MM.1S (cell line): ENCODE measurements at regions not wholly inside any gene's neighbourhood (a gene's known extent, or its start where the extent isn't known, plus 50 kb on each side); places are given as distances from the start of the nearest gene placed in this dataset.

Experiments used
- DNase-seq: peaks from one replicate; pipeline ENCODE4 v3.0.0-alpha.2; 2015
- H2AFZ ChIP-seq: fragments of 300-600 bp; sonication (generic); 2 replicates; pipeline ENCODE4 v1.6.0; 2016; ENCODE audit warnings: antibody characterized with exemption, low read length
- H3F3A ChIP-seq: fragments of 300-600 bp; sonication (generic); 2 replicates; pipeline ENCODE4 v1.6.1; 2016; ENCODE audit warnings: mild to moderate bottlenecking, antibody characterized with exemption, low read length, moderate library complexity, mixed read lengths; ENCODE audit not compliant: insufficient read depth
- H3K27ac ChIP-seq: fragments of 300-600 bp; sonication (generic); 2 replicates; pipeline ENCODE4 v1.5.1; 2016; ENCODE audit warnings: mild to moderate bottlenecking, low read length
- H3K27me3 ChIP-seq: fragments of 300-600 bp; sonication (generic); replicated peaks from 2 replicates; pipeline ENCODE4 v1.6.0; 2016; ENCODE audit warnings: low read length; ENCODE audit not compliant: insufficient read depth
- H3K36me3 ChIP-seq: fragments of 300-600 bp; sonication (generic); replicated peaks from 2 replicates; pipeline ENCODE4 v1.6.1; 2016; ENCODE audit warnings: mild to moderate bottlenecking, low read length, mixed read lengths; ENCODE audit not compliant: insufficient read depth
- H3K4me1 ChIP-seq: fragments of 300-600 bp; sonication (generic); 2 replicates; pipeline ENCODE4 v1.6.1; 2016; ENCODE audit warnings: low read length, mixed read lengths
- H3K4me2 ChIP-seq: fragments of 300-600 bp; sonication (generic); 2 replicates; pipeline ENCODE4 v1.6.0; 2016; ENCODE audit warnings: low read depth, low read length
- H3K4me3 ChIP-seq: fragments of 300-600 bp; sonication (generic); 2 replicates; pipeline ENCODE4 v1.5.1; 2016; ENCODE audit warnings: low read length, mixed read lengths
- H3K79me2 ChIP-seq: fragments of 300-600 bp; sonication (generic); 2 replicates; pipeline ENCODE4 v1.6.1; 2016; ENCODE audit warnings: mixed run types, low read length, mixed read lengths
- H3K9ac ChIP-seq: fragments of 300-600 bp; sonication (generic); 2 replicates; pipeline ENCODE4 v1.6.1; 2016; ENCODE audit warnings: low read length, mixed read lengths
- H3K9me2 ChIP-seq: fragments of 300-600 bp; sonication (generic); replicated peaks from 2 replicates; pipeline ENCODE4 v1.6.1; 2016; ENCODE audit warnings: mild to moderate bottlenecking, low read length, mixed read lengths; ENCODE audit not compliant: insufficient read depth
- H3K9me3 ChIP-seq: fragments of 300-600 bp; sonication (generic); replicated peaks from 2 replicates; pipeline ENCODE4 v1.6.1; 2016; ENCODE audit warnings: mild to moderate bottlenecking, low read length, mixed read lengths; ENCODE audit not compliant: insufficient read depth
- H4K20me1 ChIP-seq: fragments of 300-600 bp; sonication (generic); 2 replicates; pipeline ENCODE4 v1.6.1; 2016; ENCODE audit warnings: mild to moderate bottlenecking, low read length, moderate library complexity, mixed read lengths; ENCODE audit not compliant: insufficient read depth
- EZH2 ChIP-seq: fragments of 300-600 bp; sonication (generic); optimal IDR thresholded peaks from 2 replicates; pipeline ENCODE3; 2017; ENCODE audit warnings: low read depth, mild to moderate bottlenecking, antibody characterized with exemption, low read length, mixed read lengths
- EZH2phosphoT487 ChIP-seq: fragments of 300-600 bp; sonication (generic); IDR thresholded peaks from 2 replicates; pipeline ENCODE4 v1.6.1; 2018; ENCODE audit warnings: antibody characterized with exemption, low read length
- TF ChIP-seq, protein P1 (sequence below): fragments of 300-600 bp; sonication (generic); IDR thresholded peaks from 2 replicates; pipeline ENCODE4 v1.5.1; 2016; ENCODE audit warnings: antibody characterized with exemption, low read length, mixed read lengths

DNA sequence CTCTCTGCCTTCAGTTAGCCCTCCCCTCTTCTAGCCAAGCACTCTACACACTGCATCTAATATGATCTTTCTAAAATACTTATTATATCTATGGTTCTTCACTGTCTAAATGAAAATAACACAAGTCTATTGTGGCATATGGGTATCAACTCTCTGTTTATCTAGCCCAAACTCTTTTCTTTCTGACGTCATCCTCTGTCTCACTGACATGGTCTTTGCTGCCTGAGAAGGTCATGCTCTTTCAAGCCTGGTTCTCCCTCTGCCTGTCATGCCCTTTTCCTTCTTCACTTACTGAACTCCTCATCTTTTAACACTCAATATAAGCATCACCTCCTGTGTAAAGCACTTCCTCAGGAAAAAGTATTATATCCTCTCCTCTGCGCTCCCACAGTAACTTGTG lies 672.2 kb upstream of the CT83 start:
- no peaks in the 10 kb centered on the region for H3K9me3 ChIP-seq
- no peak overlapping the region for H2AFZ ChIP-seq
- DNase-seq: no peak
- no peaks in the 10 kb centered on the region for H3K4me1 ChIP-seq
- no peak overlapping the region for H3K27ac ChIP-seq
- no peaks in the 10 kb centered on the region for H3K79me2 ChIP-seq
- no peak overlapping the region for H3K9ac ChIP-seq
- H4K20me1 ChIP-seq: no peaks in the 10 kb centered on the region
- no peaks in the 10 kb centered on the region for H3K27me3 ChIP-seq
- H3K4me3 ChIP-seq: no peak overlapping the region
- no peaks in the 10 kb centered on the region for H3K9me2 ChIP-seq
- H3K36me3 ChIP-seq: no peaks in the 10 kb centered on the region
- no peaks in the 10 kb centered on the region for H3F3A ChIP-seq
- no peak for TF ChIP-seq EZH2
- no peak overlapping the region for H3K4me2 ChIP-seq

DNA sequence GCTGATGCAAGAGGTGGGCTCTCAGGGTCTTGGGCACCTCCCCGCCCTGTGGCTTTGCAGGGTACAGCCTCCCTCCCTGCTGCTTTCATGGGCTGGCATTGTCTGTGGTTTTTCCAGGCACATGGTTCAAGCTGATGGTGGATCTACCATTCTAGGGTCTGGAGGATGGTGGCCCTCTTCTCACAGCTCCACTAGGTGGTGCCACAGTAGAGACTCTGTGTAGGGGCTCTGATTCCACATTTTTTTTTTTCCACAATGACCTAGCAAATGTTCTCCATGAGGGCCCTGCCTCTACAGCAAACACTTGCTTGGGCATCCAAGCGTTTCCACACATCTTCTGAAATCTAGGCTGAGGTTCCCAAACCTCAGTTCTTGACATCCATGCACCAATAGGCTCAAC lies 657.9 kb upstream of the CT83 start:
- H2AFZ ChIP-seq: no peak overlapping the region
- H3K9me3 ChIP-seq: no peaks in the 10 kb centered on the region
- H3K9me2 ChIP-seq: no peaks in the 10 kb centered on the region
- H3K4me3 ChIP-seq: no peak overlapping the region
- no peak overlapping the region for H3K27ac ChIP-seq
- no peak overlapping the region for H3K9ac ChIP-seq
- H3K27me3 ChIP-seq: no peaks in the 10 kb centered on the region
- H3K79me2 ChIP-seq: no peaks in the 10 kb centered on the region
- no peak overlapping the region for H3K4me2 ChIP-seq
- no peaks in the 10 kb centered on the region for H3K36me3 ChIP-seq
- H4K20me1 ChIP-seq: no peaks in the 10 kb centered on the region
- no peak for TF ChIP-seq EZH2phosphoT487
- TF ChIP-seq, protein P1, sequence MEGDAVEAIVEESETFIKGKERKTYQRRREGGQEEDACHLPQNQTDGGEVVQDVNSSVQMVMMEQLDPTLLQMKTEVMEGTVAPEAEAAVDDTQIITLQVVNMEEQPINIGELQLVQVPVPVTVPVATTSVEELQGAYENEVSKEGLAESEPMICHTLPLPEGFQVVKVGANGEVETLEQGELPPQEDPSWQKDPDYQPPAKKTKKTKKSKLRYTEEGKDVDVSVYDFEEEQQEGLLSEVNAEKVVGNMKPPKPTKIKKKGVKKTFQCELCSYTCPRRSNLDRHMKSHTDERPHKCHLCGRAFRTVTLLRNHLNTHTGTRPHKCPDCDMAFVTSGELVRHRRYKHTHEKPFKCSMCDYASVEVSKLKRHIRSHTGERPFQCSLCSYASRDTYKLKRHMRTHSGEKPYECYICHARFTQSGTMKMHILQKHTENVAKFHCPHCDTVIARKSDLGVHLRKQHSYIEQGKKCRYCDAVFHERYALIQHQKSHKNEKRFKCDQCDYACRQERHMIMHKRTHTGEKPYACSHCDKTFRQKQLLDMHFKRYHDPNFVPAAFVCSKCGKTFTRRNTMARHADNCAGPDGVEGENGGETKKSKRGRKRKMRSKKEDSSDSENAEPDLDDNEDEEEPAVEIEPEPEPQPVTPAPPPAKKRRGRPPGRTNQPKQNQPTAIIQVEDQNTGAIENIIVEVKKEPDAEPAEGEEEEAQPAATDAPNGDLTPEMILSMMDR: no peak
- TF ChIP-seq EZH2: no peak
- H3F3A ChIP-seq: no peaks in the 10 kb centered on the region
- no peaks in the 10 kb centered on the region for H3K4me1 ChIP-seq
- DNase-seq: no peak

DNA sequence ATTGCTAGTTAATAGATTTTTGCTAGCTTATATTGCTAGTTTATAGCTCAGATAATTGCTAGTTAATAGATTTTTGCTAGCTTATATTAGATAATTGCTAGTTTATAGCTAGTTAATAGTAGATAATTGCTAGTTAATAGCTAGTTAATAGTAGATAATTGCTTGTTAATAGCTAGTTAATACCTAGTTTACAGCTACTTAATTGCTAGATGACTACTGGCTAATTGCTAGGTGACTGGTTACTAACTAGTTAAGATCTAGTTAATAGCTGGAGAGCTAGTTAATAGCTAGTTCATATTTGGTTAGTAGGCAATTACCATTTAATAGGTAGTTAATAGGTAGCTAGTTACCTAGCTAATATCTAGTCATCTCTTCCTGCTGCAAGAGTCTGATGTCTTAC lies 633.8 kb upstream of the CT83 start:
- no peak for DNase-seq
- Histone ChIP-seq H3F3A (peaks cover 29% of the 10 kb centered on the region), H3K4me3 (no peak overlapping the region)

DNA sequence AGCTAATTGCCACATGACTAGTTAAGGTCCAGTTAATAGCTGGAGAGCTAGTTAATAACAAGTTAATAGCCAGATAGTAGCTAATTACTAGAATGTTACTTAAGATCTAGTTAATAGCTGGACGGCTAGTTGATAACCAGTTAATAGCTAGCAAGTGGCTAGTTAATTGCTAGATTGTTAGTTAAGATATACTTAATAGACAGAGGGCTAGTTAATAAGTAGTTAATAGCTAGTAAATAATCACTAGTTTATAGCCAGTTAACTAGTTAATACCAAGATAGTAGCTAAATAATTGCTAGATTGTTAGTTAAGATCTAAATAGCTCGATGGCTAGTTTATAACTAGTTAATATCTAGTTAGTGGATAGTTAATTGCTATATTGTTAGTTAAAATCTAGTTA lies 632.6 kb upstream of the CT83 start:
- H2AFZ ChIP-seq: no peak overlapping the region
- no peaks in the 10 kb centered on the region for H3K9me3 ChIP-seq
- no peak overlapping the region for H3K9ac ChIP-seq
- TF ChIP-seq, protein P1: no peak
- TF ChIP-seq EZH2phosphoT487 (no peak), EZH2 (no peak)
- no peaks in the 10 kb centered on the region for H3K36me3 ChIP-seq
- H3K4me2 ChIP-seq: no peak overlapping the region
- H3K79me2 ChIP-seq: no peaks in the 10 kb centered on the region
- no peak overlapping the region for H3K27ac ChIP-seq
- H3K4me3 ChIP-seq: no peak overlapping the region
- DNase-seq: no peak
- peaks cover 29% of the 10 kb centered on the region for H3F3A ChIP-seq
- H4K20me1 ChIP-seq: no peaks in the 10 kb centered on the region
- H3K9me2 ChIP-seq: no peaks in the 10 kb centered on the region
- no peaks in the 10 kb centered on the region for H3K4me1 ChIP-seq
- H3K27me3 ChIP-seq: no peaks in the 10 kb centered on the region

More for the DNA sequence above, 633.8 kb upstream of the CT83 start:
- Histone ChIP-seq H3K9me3 (no peaks in the 10 kb centered on the region), H3K9me2 (no peaks in the 10 kb centered on the region), H3K4me1 (no peaks in the 10 kb centered on the region), H3K79me2 (no peaks in the 10 kb centered on the region), H2AFZ (no peak overlapping the region), H4K20me1 (no peaks in the 10 kb centered on the region), H3K27ac (no peak overlapping the region), H3K36me3 (no peaks in the 10 kb centered on the region), H3K27me3 (no peaks in the 10 kb centered on the region), H3K4me2 (no peak overlapping the region), H3K9ac (no peak overlapping the region)
- TF ChIP-seq, protein P1: no peak
- TF ChIP-seq EZH2phosphoT487 (no peak), EZH2 (no peak)
